PC-9 (cell line): ENCODE measurements at regions not wholly inside any gene's neighbourhood (a gene's known extent, or its start where the extent isn't known, plus 50 kb on each side); places are given as distances from the start of the nearest gene placed in this dataset.

Experiments
- BruUV-seq: library from RNA; stranded (reverse); fragments of 400-500 nt; replicated peaks from 2 replicates; lab custom pipeline; 2021; lab: Mats Ljungman, UMichigan
- CTCF ChIA-PET: fragments of 300-600 bp; sonication (Branson Sonifier 250); formaldehyde crosslinking; loops from one replicate; lab custom pipeline; 2022; ENCODE audit warnings: antibody characterized with exemption; lab: Charles Lee
- POLR2A ChIA-PET: fragments of 300-600 bp; sonication (Branson Sonifier 250); formaldehyde crosslinking; loops from one replicate; lab custom pipeline; 2022; ENCODE audit warnings: antibody characterized with exemption; ENCODE audit not compliant: unreplicated experiment; lab: Charles Lee
- DNase-seq, 2 experiments: peaks; one replicate each; pipeline versions ENCODE4 v3.0.0 to v3.0.0-alpha.2; 2015 to 2022; ENCODE audit warnings: mixed read lengths in 1 of 2
- H2AFZ ChIP-seq: fragments of 200-600 bp; sonication (generic); 2 replicates; pipeline ENCODE4 v1.8.1; 2017; ENCODE audit warnings: antibody characterized with exemption
- H3F3A ChIP-seq: fragments of 200-600 bp; sonication (generic); 2 replicates; pipeline ENCODE4 v1.8.1; 2017; ENCODE audit warnings: antibody characterized with exemption, mild to moderate bottlenecking, low read depth; ENCODE audit not compliant: insufficient read depth
- H3K27ac ChIP-seq: fragments of 200-600 bp; sonication (generic); 2 replicates; pipeline ENCODE4 v1.6.1; 2016; ENCODE audit warnings: mixed run types
- H3K27me3 ChIP-seq: fragments of 200-600 bp; sonication (generic); 2 replicates; pipeline ENCODE4 v1.6.1; 2016; ENCODE audit warnings: low read depth, mixed run types; ENCODE audit not compliant: insufficient read depth
- H3K36me3 ChIP-seq: fragments of 200-600 bp; sonication (generic); 2 replicates; pipeline ENCODE4 v1.6.1; 2016; ENCODE audit warnings: low read depth, mixed run types
- H3K4me1 ChIP-seq: fragments of 200-600 bp; sonication (generic); replicated peaks from 2 replicates; pipeline ENCODE4 v1.6.1; 2016; ENCODE audit warnings: mixed run types; ENCODE audit not compliant: insufficient read depth
- H3K4me2 ChIP-seq: fragments of 200-600 bp; sonication (generic); 2 replicates; pipeline ENCODE4 v1.6.1; 2017; ENCODE audit warnings: mixed run types
- H3K4me3 ChIP-seq: fragments of 200-600 bp; sonication (generic); 2 replicates; pipeline ENCODE4 v1.6.1; 2016; ENCODE audit warnings: mixed run types
- H3K79me2 ChIP-seq: fragments of 200-600 bp; sonication (generic); 2 replicates; pipeline ENCODE4 v1.6.1; 2017; ENCODE audit warnings: low read depth, mixed run types
- H3K9me2 ChIP-seq: fragments of 200-600 bp; sonication (generic); 2 replicates; pipeline ENCODE4 v1.8.1; 2017; ENCODE audit warnings: mild to moderate bottlenecking; ENCODE audit not compliant: insufficient read depth
- H3K9me3 ChIP-seq: fragments of 200-600 bp; sonication (generic); 2 replicates; pipeline ENCODE4 v1.8.1; 2016; ENCODE audit warnings: low read depth; ENCODE audit not compliant: insufficient read depth
- H4K20me1 ChIP-seq: fragments of 200-600 bp; sonication (generic); 2 replicates; pipeline ENCODE4 v1.8.1; 2017; ENCODE audit not compliant: insufficient read depth
- EZH2 ChIP-seq: fragments of 200-600 bp; sonication (generic); IDR thresholded peaks from 2 replicates; pipeline ENCODE4 v1.8.0; 2017; ENCODE audit warnings: antibody characterized with exemption, low read depth
- intact Hi-C: fragments of 100-400 bp; cut with micrococcal nuclease; formaldehyde crosslinking; loops from one replicate; pipeline ENCODE4 v1.10.0; 2022; ENCODE audit not compliant: unreplicated experiment
- TF ChIP-seq, protein P1 (sequence below): fragments of 200-600 bp; sonication (generic); conservative IDR thresholded peaks from 2 replicates; pipeline ENCODE4 v1.6.1; 2017; ENCODE audit warnings: mixed run types, antibody characterized with exemption, mild to moderate bottlenecking, moderate library complexity

DNA sequence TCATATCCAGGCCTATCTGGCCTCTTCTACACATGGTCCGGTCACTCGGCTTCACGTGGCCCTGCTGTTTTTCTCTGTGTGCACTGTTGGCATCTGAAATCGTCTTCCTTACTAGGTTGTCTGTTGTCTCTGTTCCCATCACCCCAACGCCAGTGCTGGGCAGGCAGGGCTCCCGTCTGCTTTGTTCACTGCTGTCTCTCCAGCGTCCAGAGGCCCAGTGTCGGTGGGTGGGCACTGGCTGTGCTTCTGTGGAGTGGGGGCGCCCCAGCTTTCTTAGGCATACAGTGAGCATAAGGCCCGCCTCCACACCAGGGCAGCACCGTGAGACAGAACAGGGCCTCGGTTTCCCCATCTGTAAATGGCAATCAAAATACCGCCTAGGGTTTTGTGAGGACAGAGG, 153.1 kb downstream of the BCL11B start:
- no peak overlapping the region for H3K4me2 ChIP-seq
- no peaks in the 10 kb centered on the region for H3K9me3 ChIP-seq
- H3K27ac ChIP-seq: no peak overlapping the region
- no peaks in the 10 kb centered on the region for H3K36me3 ChIP-seq
- CTCF ChIA-PET: no interaction called here
- H3K4me1 ChIP-seq: no peaks in the 10 kb centered on the region
- H2AFZ ChIP-seq: no peak overlapping the region
- H3K79me2 ChIP-seq: no peaks in the 10 kb centered on the region
- intact Hi-C loops: no loop called here
- POLR2A ChIA-PET: no interaction called here
- H3K27me3 ChIP-seq: peaks cover 36% of the 10 kb centered on the region; the same call in 1 of the 2 replicates
- no peaks in the 10 kb centered on the region for H3K9me2 ChIP-seq
- H3F3A ChIP-seq: no peaks in the 10 kb centered on the region
- BruUV-seq: no TSS peak
- H4K20me1 ChIP-seq: no peaks in the 10 kb centered on the region
- TF ChIP-seq, protein P1, sequence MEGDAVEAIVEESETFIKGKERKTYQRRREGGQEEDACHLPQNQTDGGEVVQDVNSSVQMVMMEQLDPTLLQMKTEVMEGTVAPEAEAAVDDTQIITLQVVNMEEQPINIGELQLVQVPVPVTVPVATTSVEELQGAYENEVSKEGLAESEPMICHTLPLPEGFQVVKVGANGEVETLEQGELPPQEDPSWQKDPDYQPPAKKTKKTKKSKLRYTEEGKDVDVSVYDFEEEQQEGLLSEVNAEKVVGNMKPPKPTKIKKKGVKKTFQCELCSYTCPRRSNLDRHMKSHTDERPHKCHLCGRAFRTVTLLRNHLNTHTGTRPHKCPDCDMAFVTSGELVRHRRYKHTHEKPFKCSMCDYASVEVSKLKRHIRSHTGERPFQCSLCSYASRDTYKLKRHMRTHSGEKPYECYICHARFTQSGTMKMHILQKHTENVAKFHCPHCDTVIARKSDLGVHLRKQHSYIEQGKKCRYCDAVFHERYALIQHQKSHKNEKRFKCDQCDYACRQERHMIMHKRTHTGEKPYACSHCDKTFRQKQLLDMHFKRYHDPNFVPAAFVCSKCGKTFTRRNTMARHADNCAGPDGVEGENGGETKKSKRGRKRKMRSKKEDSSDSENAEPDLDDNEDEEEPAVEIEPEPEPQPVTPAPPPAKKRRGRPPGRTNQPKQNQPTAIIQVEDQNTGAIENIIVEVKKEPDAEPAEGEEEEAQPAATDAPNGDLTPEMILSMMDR: no peak
- TF ChIP-seq EZH2: no peak
- no peak overlapping the region for H3K4me3 ChIP-seq
- DNase-seq: no peak
